ENCODE measurements at regions not wholly inside any gene's neighbourhood (a gene's known extent, or its start where the extent isn't known, plus 50 kb on each side); places are given as distances from the start of the nearest gene placed in this dataset.

DNA sequence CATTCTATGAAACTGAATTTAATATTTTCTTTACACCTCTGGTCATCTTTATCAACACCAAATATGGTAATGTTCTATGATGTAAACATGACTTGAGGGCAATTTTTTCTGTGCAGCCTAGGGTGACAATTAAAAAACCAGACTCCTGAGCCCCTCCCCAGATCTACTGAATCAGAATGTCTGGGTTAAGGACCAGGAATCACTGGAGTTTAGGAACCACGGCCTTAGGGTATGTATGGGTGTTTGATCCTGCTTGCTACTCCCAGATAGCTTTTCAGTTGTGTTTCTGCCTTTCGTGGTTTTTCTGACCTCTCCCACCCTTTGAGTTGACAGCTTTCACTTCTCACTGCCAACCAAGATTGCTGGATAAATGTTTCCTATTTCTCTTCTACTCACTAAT is 332.2 kb downstream of the DHX15 start:
- TF ChIP-seq, protein P1, sequence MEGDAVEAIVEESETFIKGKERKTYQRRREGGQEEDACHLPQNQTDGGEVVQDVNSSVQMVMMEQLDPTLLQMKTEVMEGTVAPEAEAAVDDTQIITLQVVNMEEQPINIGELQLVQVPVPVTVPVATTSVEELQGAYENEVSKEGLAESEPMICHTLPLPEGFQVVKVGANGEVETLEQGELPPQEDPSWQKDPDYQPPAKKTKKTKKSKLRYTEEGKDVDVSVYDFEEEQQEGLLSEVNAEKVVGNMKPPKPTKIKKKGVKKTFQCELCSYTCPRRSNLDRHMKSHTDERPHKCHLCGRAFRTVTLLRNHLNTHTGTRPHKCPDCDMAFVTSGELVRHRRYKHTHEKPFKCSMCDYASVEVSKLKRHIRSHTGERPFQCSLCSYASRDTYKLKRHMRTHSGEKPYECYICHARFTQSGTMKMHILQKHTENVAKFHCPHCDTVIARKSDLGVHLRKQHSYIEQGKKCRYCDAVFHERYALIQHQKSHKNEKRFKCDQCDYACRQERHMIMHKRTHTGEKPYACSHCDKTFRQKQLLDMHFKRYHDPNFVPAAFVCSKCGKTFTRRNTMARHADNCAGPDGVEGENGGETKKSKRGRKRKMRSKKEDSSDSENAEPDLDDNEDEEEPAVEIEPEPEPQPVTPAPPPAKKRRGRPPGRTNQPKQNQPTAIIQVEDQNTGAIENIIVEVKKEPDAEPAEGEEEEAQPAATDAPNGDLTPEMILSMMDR (IDR thresholded peaks at IDR 0.05; ENCODE audit: insufficient read depth, low read length, poor library complexity, severe bottlenecking): no peak
- TF ChIP-seq EZH2phosphoT487 (conservative IDR thresholded peaks at IDR 0.05; ENCODE audit: low read length): no peak

Measured in SU-DHL-6 (cell line).